Small intestine (tissue), 7 donors: ENCODE measurements at regions not wholly inside any gene's neighbourhood (a gene's known extent, or its start where the extent isn't known, plus 50 kb on each side); places are given as distances from the start of the nearest gene placed in this dataset.

Experiments used
- DNase-seq, 2 donors: peaks; one replicate each; pipeline versions ENCODE4 v3.0.0 to v3.0.0-alpha.2; 2013
- FAIRE-seq: peaks from 2 replicates; lab custom pipeline; 2012; peaks lifted over from hg19 to GRCh38; lab: Jason Lieb, UNC
- H3K27ac ChIP-seq, 3 donors: one replicate each; pipeline ENCODE4 v1.5.1; 2013; ENCODE audit warnings: low read length in 2 of 3, mild to moderate bottlenecking in 2 of 3, control low read depth in 1 of 3, inconsistent platforms in 1 of 3, low read depth in 1 of 3, moderate library complexity in 1 of 3
- H3K27me3 ChIP-seq, 3 donors: one replicate each; pipeline ENCODE4 v1.6.1; 2013; ENCODE audit warnings: low read length in 3 of 3, inconsistent platforms in 1 of 3; ENCODE audit not compliant: control insufficient read depth in 3 of 3, insufficient read depth in 3 of 3
- H3K36me3 ChIP-seq, 3 donors: one replicate each; pipeline ENCODE4 v1.6.1; 2013; ENCODE audit warnings: low read length in 3 of 3, inconsistent platforms in 1 of 3, low read depth in 1 of 3, mild to moderate bottlenecking in 1 of 3, moderate library complexity in 1 of 3; ENCODE audit not compliant: control insufficient read depth in 3 of 3, insufficient read depth in 2 of 3
- H3K4me1 ChIP-seq, 3 donors: one replicate each; pipeline ENCODE4 v1.6.1; 2013; ENCODE audit warnings: low read length in 2 of 3, inconsistent platforms in 1 of 3, low read depth in 1 of 3, mild to moderate bottlenecking in 1 of 3, moderate library complexity in 1 of 3; ENCODE audit not compliant: control insufficient read depth in 3 of 3, insufficient read depth in 2 of 3
- H3K4me3 ChIP-seq, 3 donors: one replicate each; pipeline ENCODE4 v1.5.1; 2013; ENCODE audit warnings: low read length in 3 of 3, control low read depth in 1 of 3, inconsistent platforms in 1 of 3, low read depth in 1 of 3, mild to moderate bottlenecking in 1 of 3, moderate library complexity in 1 of 3
- H3K9me3 ChIP-seq, 2 donors: one replicate each; pipeline ENCODE4 v1.6.1; 2013; ENCODE audit warnings: low read depth in 1 of 2, low read length in 1 of 2; ENCODE audit not compliant: control insufficient read depth in 2 of 2, insufficient read depth in 1 of 2
- WGBS, 3 donors: extraction: QIAGEN DNeasy Blood & Tissue Kit; methylation state at CpG; one replicate each; pipeline ENCODE4 v1.1.7; 2013; 5-methylcytosine and 5-hydroxymethylcytosine counted together
- donor health status: healthy with polysubstance abuse.
- donor health status: control.
- donor health status: control.
- donor health status: Bipolar disorder and iron deficiency.
- donor health status: healthy.

- Histone ChIP-seq H3K27ac (no peak overlapping the region), H3K4me3 (no peak overlapping the region), H3K4me1 (no peaks in the 10 kb centered on the region), H3K27me3 (no peaks in the 10 kb centered on the region), H3K36me3 (no peaks in the 10 kb centered on the region), H3K9me3 (no peaks in the 10 kb centered on the region)
- no peak for DNase-seq
- 61 to 86% (median 79%) methylated on average over 1 of the region's 1 CpG for WGBS, 3 donors
- FAIRE-seq, result no peak
Measured at GRCh38 chr13:47327861-47328260, 431.0 kb upstream of the HTR2A start.

GRCh38 chr13:47326061-47326460, 429.2 kb upstream of the HTR2A start:
- Histone ChIP-seq H3K27ac (no peak overlapping the region), H3K9me3 (no peaks in the 10 kb centered on the region), H3K27me3 (no peaks in the 10 kb centered on the region), H3K4me1 (no peaks in the 10 kb centered on the region), H3K4me3 (no peak overlapping the region), H3K36me3 (no peaks in the 10 kb centered on the region)
- no peak for FAIRE-seq
- WGBS, 3 donors, result 56 to 74% (median 57%) methylated on average over 2 of the region's 2 CpGs
- DNase-seq, result no peak

- no peak for DNase-seq
- Histone ChIP-seq H3K4me3 (no peak overlapping the region), H3K4me1 (no peaks in the 10 kb centered on the region), H3K9me3 (no peaks in the 10 kb centered on the region), H3K27ac (no peak overlapping the region), H3K27me3 (no peaks in the 10 kb centered on the region), H3K36me3 (no peaks in the 10 kb centered on the region)
- no peak for FAIRE-seq
- WGBS, 3 donors, result 56 to 68% (median 61%) methylated on average over 3 of the region's 3 CpGs
Measured at GRCh38 chr13:47317356-47317755, 420.5 kb upstream of the HTR2A start.

GRCh38 chr13:47310401-47310800, 413.5 kb upstream of the HTR2A start:
- Histone ChIP-seq H3K27ac (no peak overlapping the region), H3K27me3 (no peaks in the 10 kb centered on the region), H3K4me3 (no peak overlapping the region), H3K9me3 (peaks cover 0 to 15% of the 10 kb centered on the region in 2 donors), H3K36me3 (no peaks in the 10 kb centered on the region), H3K4me1 (no peaks in the 10 kb centered on the region)
- no peak for FAIRE-seq
- no peak for DNase-seq
- 27 to 63% (median 50%) methylated on average over 1 of the region's 1 CpG for WGBS, 3 donors

GRCh38 chr13:47306991-47307390, 410.1 kb upstream of the HTR2A start:
- Histone ChIP-seq H3K4me3 (no peak overlapping the region), H3K36me3 (no peaks in the 10 kb centered on the region), H3K27ac (no peak overlapping the region), H3K9me3 (peaks cover 0 to 15% of the 10 kb centered on the region in 2 donors), H3K27me3 (no peaks in the 10 kb centered on the region), H3K4me1 (no peaks in the 10 kb centered on the region)
- no peak for FAIRE-seq
- DNase-seq, result no peak

GRCh38 chr13:47303626-47304025, 406.8 kb upstream of the HTR2A start:
- no peak overlapping the region for H3K4me3 ChIP-seq
- H3K27me3 ChIP-seq, result no peaks in the 10 kb centered on the region
- DNase-seq (no peak), FAIRE-seq (no peak)
- H3K9me3 ChIP-seq, result no peaks in the 10 kb centered on the region
- H3K36me3 ChIP-seq, result no peaks in the 10 kb centered on the region
- H3K4me1 ChIP-seq, result no peaks in the 10 kb centered on the region
- H3K27ac ChIP-seq, result no peak overlapping the region

GRCh38 chr13:47299304-47299703, 402.5 kb upstream of the HTR2A start:
- no peak for FAIRE-seq
- no peak overlapping the region for H3K4me3 ChIP-seq

GRCh38 chr13:47298506-47298905, 401.7 kb upstream of the HTR2A start:
- no peak overlapping the region for H3K27ac ChIP-seq
- H3K36me3 ChIP-seq, result no peaks in the 10 kb centered on the region
- H3K4me1 ChIP-seq, result no peaks in the 10 kb centered on the region
- DNase-seq (no peak), FAIRE-seq (no peak)
- no peaks in the 10 kb centered on the region for H3K9me3 ChIP-seq
- H3K27me3 ChIP-seq, result no peaks in the 10 kb centered on the region
- WGBS, 3 donors, result 60 to 78% (median 69%) methylated on average over 2 of the region's 2 CpGs
- H3K4me3 ChIP-seq, result no peak overlapping the region

More at GRCh38 chr13:47299304-47299703, 402.5 kb upstream of the HTR2A start:
- Histone ChIP-seq H3K27me3 (no peaks in the 10 kb centered on the region), H3K36me3 (no peaks in the 10 kb centered on the region), H3K4me1 (no peaks in the 10 kb centered on the region), H3K9me3 (no peaks in the 10 kb centered on the region), H3K27ac (no peak overlapping the region)
- DNase-seq, result no peak

GRCh38 chr13:47294691-47295090, 397.8 kb upstream of the HTR2A start:
- no peak overlapping the region for H3K27ac ChIP-seq
- FAIRE-seq, result no peak
- no peaks in the 10 kb centered on the region for H3K4me1 ChIP-seq
- WGBS, 3 donors, result 55 to 75% (median 69%) methylated on average over 3 of the region's 3 CpGs
- H3K36me3 ChIP-seq, result no peaks in the 10 kb centered on the region
- no peak for DNase-seq
- H3K9me3 ChIP-seq, result no peaks in the 10 kb centered on the region
- H3K4me3 ChIP-seq, result no peak overlapping the region
- H3K27me3 ChIP-seq, result no peaks in the 10 kb centered on the region
